OCI-LY1 (cell line): ENCODE measurements at regions not wholly inside any gene's neighbourhood (a gene's known extent, or its start where the extent isn't known, plus 50 kb on each side); places are given as distances from the start of the nearest gene placed in this dataset.
"Not testable (repeated sequence)": the region's sequence is repeated elsewhere in the genome, so short reads cannot be mapped to it uniquely, and the experiment has no call there.

Experiments used
- H2AFZ ChIP-seq: fragments of 200-600 bp; sonication (generic), shearing (Covaris generic); 2 replicates; pipeline ENCODE4 v1.6.0; 2014; ENCODE audit warnings: antibody characterized with exemption, mild to moderate bottlenecking, low read length
- H3F3A ChIP-seq: fragments of 200-600 bp; sonication (generic), shearing (Covaris generic); 2 replicates; pipeline ENCODE4 v1.6.0; 2014; ENCODE audit warnings: mild to moderate bottlenecking, antibody characterized with exemption, low read length, moderate library complexity; ENCODE audit not compliant: insufficient read depth
- H3K27ac ChIP-seq: fragments of 200-600 bp; sonication (generic); 2 replicates; pipeline ENCODE4 v1.5.1; 2014; ENCODE audit warnings: low read length, mixed run types, mild to moderate bottlenecking, low read depth; ENCODE audit not compliant: poor library complexity, severe bottlenecking
- H3K27me3 ChIP-seq: fragments of 200-600 bp; sonication (generic); 2 replicates; pipeline ENCODE4 v1.6.0; 2014; ENCODE audit warnings: antibody characterized with exemption, mild to moderate bottlenecking, low read length, moderate library complexity; ENCODE audit not compliant: insufficient read depth
- H3K36me3 ChIP-seq: fragments of 200-600 bp; sonication (generic); 2 replicates; pipeline ENCODE4 v1.6.1; 2014; ENCODE audit warnings: mild to moderate bottlenecking, antibody characterized with exemption, low read length, moderate library complexity, mixed read lengths; ENCODE audit not compliant: insufficient read depth
- H3K4me1 ChIP-seq: fragments of 200-600 bp; sonication (generic); 2 replicates; pipeline ENCODE4 v1.5.1; 2014; ENCODE audit warnings: mild to moderate bottlenecking, low read length, moderate library complexity; ENCODE audit not compliant: insufficient read depth, severe bottlenecking
- H3K4me2 ChIP-seq: fragments of 200-600 bp; sonication (generic), shearing (Covaris generic); 2 replicates; pipeline ENCODE4 v1.6.1; 2014; ENCODE audit warnings: low read length
- H3K4me3 ChIP-seq: fragments of 200-600 bp; sonication (generic); 2 replicates; pipeline ENCODE4 v1.5.1; 2014; ENCODE audit warnings: low read length, low read depth, mild to moderate bottlenecking, mixed read lengths; ENCODE audit not compliant: poor library complexity, severe bottlenecking
- H3K79me2 ChIP-seq: fragments of 200-600 bp; shearing (Covaris generic); 2 replicates; pipeline ENCODE4 v1.6.1; 2016; ENCODE audit warnings: mixed run types, low read length, mixed read lengths; ENCODE audit not compliant: insufficient read depth
- H3K9ac ChIP-seq: fragments of 200-600 bp; sonication (generic), shearing (Covaris generic); 2 replicates; pipeline ENCODE4 v1.6.1; 2014; ENCODE audit warnings: mild to moderate bottlenecking, low read length, mixed read lengths
- H3K9me2 ChIP-seq: fragments of 200-600 bp; sonication (generic), shearing (Covaris generic); 2 replicates; pipeline ENCODE4 v1.6.1; 2014; ENCODE audit warnings: low read depth, mild to moderate bottlenecking, low read length, mixed read lengths
- H3K9me3 ChIP-seq: fragments of 200-600 bp; shearing (Covaris generic); 2 replicates; pipeline ENCODE4 v1.6.1; 2014; ENCODE audit warnings: low read length, mixed read lengths
- H4K20me1 ChIP-seq: fragments of 200-600 bp; sonication (generic), shearing (Covaris generic); 2 replicates; pipeline ENCODE4 v1.6.0; 2016; ENCODE audit warnings: mild to moderate bottlenecking, low read length; ENCODE audit not compliant: insufficient read depth
- EZH2 ChIP-seq: fragments of 200-600 bp; sonication (generic), shearing (Covaris generic); IDR thresholded peaks from 2 replicates; pipeline ENCODE4 v1.8.0; 2017; ENCODE audit warnings: borderline replicate concordance, mixed run types, mild to moderate bottlenecking, antibody characterized with exemption, low read length, moderate library complexity, mixed read lengths
- TF ChIP-seq, protein P1 (sequence below): fragments of 200-600 bp; sonication (generic), shearing (Covaris generic); IDR thresholded peaks from 2 replicates; pipeline ENCODE4 v1.5.1; 2017; ENCODE audit warnings: mild to moderate bottlenecking, antibody characterized with exemption, low read length, moderate library complexity, mixed read lengths

DNA sequence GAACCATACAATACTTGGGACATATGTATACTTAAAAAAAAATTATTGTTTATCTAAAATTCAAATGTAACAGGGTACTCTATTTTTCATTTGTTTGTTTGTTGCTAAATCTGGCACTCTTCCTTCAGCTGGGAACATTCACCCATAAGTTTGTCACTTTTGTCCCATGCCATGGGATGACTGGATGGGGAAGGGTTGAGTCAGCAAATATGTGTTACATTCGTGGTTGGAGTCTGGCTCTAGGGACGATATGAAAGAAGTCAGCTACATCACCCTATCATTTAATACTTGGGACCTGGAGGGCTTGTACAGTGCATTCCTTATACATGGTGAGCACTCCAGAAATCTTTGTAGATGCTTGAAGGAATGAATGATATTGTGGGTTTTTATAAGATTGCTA, 131.3 kb downstream of the IPO8 start:
- H3K36me3 ChIP-seq = no peaks in the 10 kb centered on the region
- no peaks in the 10 kb centered on the region for H3K4me1 ChIP-seq
- H3K27ac ChIP-seq = no peak overlapping the region
- H3K9me3 ChIP-seq = no peaks in the 10 kb centered on the region
- no peaks in the 10 kb centered on the region for H3K79me2 ChIP-seq
- H3K9ac ChIP-seq = no peak overlapping the region
- no peaks in the 10 kb centered on the region for H3K9me2 ChIP-seq
- TF ChIP-seq, protein P1, sequence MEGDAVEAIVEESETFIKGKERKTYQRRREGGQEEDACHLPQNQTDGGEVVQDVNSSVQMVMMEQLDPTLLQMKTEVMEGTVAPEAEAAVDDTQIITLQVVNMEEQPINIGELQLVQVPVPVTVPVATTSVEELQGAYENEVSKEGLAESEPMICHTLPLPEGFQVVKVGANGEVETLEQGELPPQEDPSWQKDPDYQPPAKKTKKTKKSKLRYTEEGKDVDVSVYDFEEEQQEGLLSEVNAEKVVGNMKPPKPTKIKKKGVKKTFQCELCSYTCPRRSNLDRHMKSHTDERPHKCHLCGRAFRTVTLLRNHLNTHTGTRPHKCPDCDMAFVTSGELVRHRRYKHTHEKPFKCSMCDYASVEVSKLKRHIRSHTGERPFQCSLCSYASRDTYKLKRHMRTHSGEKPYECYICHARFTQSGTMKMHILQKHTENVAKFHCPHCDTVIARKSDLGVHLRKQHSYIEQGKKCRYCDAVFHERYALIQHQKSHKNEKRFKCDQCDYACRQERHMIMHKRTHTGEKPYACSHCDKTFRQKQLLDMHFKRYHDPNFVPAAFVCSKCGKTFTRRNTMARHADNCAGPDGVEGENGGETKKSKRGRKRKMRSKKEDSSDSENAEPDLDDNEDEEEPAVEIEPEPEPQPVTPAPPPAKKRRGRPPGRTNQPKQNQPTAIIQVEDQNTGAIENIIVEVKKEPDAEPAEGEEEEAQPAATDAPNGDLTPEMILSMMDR = no peak
- TF ChIP-seq EZH2 = no peak
- no peak overlapping the region for H2AFZ ChIP-seq
- no peaks in the 10 kb centered on the region for H3K27me3 ChIP-seq
- H3F3A ChIP-seq = no peaks in the 10 kb centered on the region
- H3K4me2 ChIP-seq = no peak overlapping the region
- no peak overlapping the region for H3K4me3 ChIP-seq
- H4K20me1 ChIP-seq = no peaks in the 10 kb centered on the region

DNA sequence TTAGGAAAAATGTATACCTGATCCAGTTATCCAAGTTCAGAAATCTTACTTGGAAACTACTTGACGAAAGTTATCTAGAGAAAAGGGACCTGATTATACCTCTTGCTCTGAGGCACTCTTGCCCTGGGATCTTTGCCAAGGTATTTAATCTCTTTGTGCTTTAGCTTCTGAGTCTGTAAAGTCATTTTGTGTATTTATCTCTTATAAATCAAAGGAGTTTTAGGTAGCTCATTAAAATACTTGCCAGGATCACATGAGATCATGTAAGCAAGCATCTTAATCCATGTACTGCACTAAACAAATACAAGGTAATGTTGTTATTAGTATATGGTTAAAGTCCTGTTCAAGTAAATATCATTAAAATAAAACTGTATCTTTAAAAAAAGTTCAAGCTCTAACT, 147.5 kb downstream of the IPO8 start:
- no peaks in the 10 kb centered on the region for H3K79me2 ChIP-seq
- no peak overlapping the region for H3K4me3 ChIP-seq
- H3F3A ChIP-seq = no peaks in the 10 kb centered on the region
- H3K36me3 ChIP-seq = no peaks in the 10 kb centered on the region
- H2AFZ ChIP-seq = no peak overlapping the region
- TF ChIP-seq, protein P1 = no peak
- no peak for TF ChIP-seq EZH2
- H3K27ac ChIP-seq = no peak overlapping the region
- H3K9me3 ChIP-seq = no peaks in the 10 kb centered on the region
- H3K4me1 ChIP-seq = no peaks in the 10 kb centered on the region
- no peaks in the 10 kb centered on the region for H3K27me3 ChIP-seq
- H3K4me2 ChIP-seq = no peak overlapping the region
- H3K9ac ChIP-seq = no peak overlapping the region
- no peaks in the 10 kb centered on the region for H3K9me2 ChIP-seq
- H4K20me1 ChIP-seq = no peaks in the 10 kb centered on the region

DNA sequence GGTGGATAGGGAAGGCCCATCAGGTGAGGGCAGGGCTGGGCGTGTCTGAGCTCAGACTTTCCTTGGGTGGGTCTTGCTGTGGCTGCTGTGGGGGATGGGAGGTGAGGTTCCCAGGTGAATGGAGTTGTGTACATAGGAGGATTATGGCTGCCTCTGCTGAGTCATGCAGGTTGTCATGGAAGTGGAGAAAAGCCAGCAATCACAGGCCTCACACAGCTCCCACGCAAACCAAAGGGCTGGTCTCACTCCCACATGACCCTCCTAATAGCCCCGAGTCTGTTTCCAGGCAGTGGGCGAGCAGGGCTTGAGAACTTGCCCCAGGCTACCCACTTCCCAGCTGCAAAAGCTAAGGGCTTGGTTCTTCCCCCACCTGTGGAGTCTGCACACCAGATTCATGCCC, 149.5 kb downstream of the IPO8 start:
- Histone ChIP-seq H3K4me1 (no peaks in the 10 kb centered on the region), H3K9me2 (no peaks in the 10 kb centered on the region), H4K20me1 (no peaks in the 10 kb centered on the region), H3K4me3 (no peak overlapping the region), H3F3A (no peaks in the 10 kb centered on the region), H2AFZ (no peak overlapping the region), H3K27ac (no peak overlapping the region), H3K79me2 (no peaks in the 10 kb centered on the region), H3K4me2 (no peak overlapping the region), H3K27me3 (no peaks in the 10 kb centered on the region), H3K9me3 (no peaks in the 10 kb centered on the region), H3K9ac (no peak overlapping the region), H3K36me3 (no peaks in the 10 kb centered on the region)
- TF ChIP-seq, protein P1 = no peak
- no peak for TF ChIP-seq EZH2

DNA sequence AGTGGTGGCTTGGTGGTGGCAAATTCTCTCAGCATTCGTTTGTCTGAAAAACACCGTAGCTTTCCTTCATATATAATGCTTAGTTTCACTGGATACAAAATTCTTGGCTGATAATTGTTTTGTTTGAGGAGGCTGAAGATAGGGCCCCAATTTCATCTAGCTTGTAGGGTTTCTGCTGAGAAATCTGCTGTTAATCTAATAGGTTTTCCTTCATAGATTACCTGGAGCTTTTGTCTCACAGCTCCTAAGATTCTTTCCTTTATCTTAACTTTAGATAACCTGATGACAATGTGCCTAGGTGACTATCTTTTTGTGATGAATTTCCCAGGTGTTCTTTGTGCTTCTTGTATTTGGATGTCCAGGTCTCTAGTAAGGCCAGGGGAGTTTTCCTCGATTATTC, 151.0 kb downstream of the IPO8 start:
- not testable (repeated sequence) for H3K79me2 ChIP-seq, H3K27me3 ChIP-seq, H3K4me2 ChIP-seq, H3K9me3 ChIP-seq, H3K4me1 ChIP-seq, H4K20me1 ChIP-seq, H3K36me3 ChIP-seq, H3K9me2 ChIP-seq, H3K4me3 ChIP-seq, H2AFZ ChIP-seq, H3K9ac ChIP-seq, H3K27ac ChIP-seq, H3F3A ChIP-seq
